HCT116 (cell line): ENCODE measurements at regions not wholly inside any gene's neighbourhood (a gene's known extent, or its start where the extent isn't known, plus 50 kb on each side); places are given as distances from the start of the nearest gene placed in this dataset.

Experiments
- ATAC-seq: fragments of 200-7000 bp; cut with Tn5 transposase; 2 replicates; pipeline ENCODE4 v1.9.1; 2020; ENCODE audit warnings: mild to moderate bottlenecking, moderate library complexity
- BruUV-seq: library from RNA; stranded (reverse); fragments of 400-500 nt; replicated peaks from 2 replicates; lab custom pipeline; 2021; lab: Mats Ljungman, UMichigan
- CTCF ChIA-PET: fragments of 300-600 bp; sonication (Branson Sonifier 250); formaldehyde crosslinking; loops from one replicate; lab custom pipeline; 2021; ENCODE audit warnings: antibody characterized with exemption; lab: Charles Lee
- POLR2A ChIA-PET: fragments of 300-600, 350-600 bp; sonication (Branson Sonifier 250); formaldehyde crosslinking; loops from one replicate; lab custom pipeline; 2021; ENCODE audit warnings: antibody characterized with exemption; lab: Charles Lee
- RAD21 ChIA-PET, 2 experiments: fragments of 300-600 bp; sonication (Branson Sonifier 250); formaldehyde crosslinking; loops; one replicate each; lab custom pipeline; 2023; ENCODE audit warnings: low total read pairs in 2 of 2; ENCODE audit not compliant: uncharacterized antibody in 2 of 2, unreplicated experiment in 2 of 2, low non-redundant PET in 1 of 2; lab: Charles Lee
- DNase-seq: peaks from one replicate; pipeline ENCODE4 v3.0.0-alpha.2; 2010; ENCODE audit warnings: low read depth, low spot score
- H2AFZ ChIP-seq: fragments of 200-600 bp; shearing (Covaris generic), sonication (generic); 2 replicates; pipeline ENCODE4 v1.6.1; 2017; ENCODE audit warnings: low read depth, mixed run types, mixed read lengths, antibody characterized with exemption, low read length; ENCODE audit not compliant: poor library complexity, severe bottlenecking
- H3K27ac ChIP-seq: 2 replicates; pipeline ENCODE4 v1.5.1; 2012; ENCODE audit warnings: low read depth, low read length
- H3K27me3 ChIP-seq: fragments of 200-600 bp; sonication (generic); 2 replicates; pipeline ENCODE4 v1.6.1; 2016; ENCODE audit warnings: mixed run types, low read length, mixed read lengths; ENCODE audit not compliant: insufficient read depth
- H3K36me3 ChIP-seq, 2 experiments: fragments of 200-500 bp in 1 of 2; fragments of 200-600 bp in 1 of 2; sonication (Bioruptor generic) in 1 of 2; sonication (generic) in 1 of 2; 2 replicates each; pipeline versions ENCODE4 v1.5.1 to v1.6.1; 2014 to 2016; ENCODE audit warnings: low read length in 2 of 2, inconsistent platforms in 1 of 2, mixed read lengths in 1 of 2, mixed run types in 1 of 2; ENCODE audit not compliant: insufficient read depth in 2 of 2, control insufficient read depth in 1 of 2
- H3K4me1 ChIP-seq, 2 experiments: fragments of 200-600 bp in 1 of 2; sonication (generic) in 1 of 2; 2 replicates each; pipeline versions ENCODE4 v1.5.1 to v1.6.1; 2012 to 2017; ENCODE audit warnings: low read length in 2 of 2, inconsistent platforms in 1 of 2, mild to moderate bottlenecking in 1 of 2, mixed read lengths in 1 of 2, mixed run types in 1 of 2, moderate library complexity in 1 of 2; ENCODE audit not compliant: insufficient read depth in 2 of 2, control insufficient read depth in 1 of 2
- H3K4me2 ChIP-seq: fragments of 200-600 bp; sonication (generic); 2 replicates; pipeline ENCODE4 v1.6.1; 2017; ENCODE audit warnings: mixed run types, low read length, mixed read lengths
- H3K4me3 ChIP-seq, 2 experiments: fragments of 200-600 bp in 1 of 2; sonication (generic) in 1 of 2; replicated peaks in 1 of 2; 2 replicates each; pipeline ENCODE4 v1.5.1; 2011 to 2016; ENCODE audit warnings: low read length in 2 of 2, control low read depth in 1 of 2, low read depth in 1 of 2, mild to moderate bottlenecking in 1 of 2, mixed read lengths in 1 of 2, mixed run types in 1 of 2
- H3K79me2 ChIP-seq: fragments of 200-600 bp; sonication (generic); 2 replicates; pipeline ENCODE4 v1.6.1; 2017; ENCODE audit warnings: mild to moderate bottlenecking, mixed run types, low read length, moderate library complexity, mixed read lengths; ENCODE audit not compliant: insufficient read depth
- H3K9ac ChIP-seq: fragments of 200-600 bp; sonication (generic); 2 replicates; pipeline ENCODE4 v1.6.1; 2016; ENCODE audit warnings: low read length, mixed read lengths
- H3K9me2 ChIP-seq: fragments of 200-600 bp; sonication (generic), shearing (Covaris generic); 2 replicates; pipeline ENCODE4 v1.6.1; 2017; ENCODE audit warnings: mixed run types, mild to moderate bottlenecking, moderate library complexity; ENCODE audit not compliant: insufficient read depth
- H3K9me3 ChIP-seq, 2 experiments: fragments of 200-500 bp in 1 of 2; fragments of 200-600 bp in 1 of 2; sonication (Bioruptor generic) in 1 of 2; sonication (generic) in 1 of 2; 2 replicates each; pipeline ENCODE4 v1.6.1; 2014 to 2017; ENCODE audit warnings: low read length in 2 of 2, mixed read lengths in 2 of 2, inconsistent platforms in 1 of 2, low read depth in 1 of 2, mild to moderate bottlenecking in 1 of 2, mixed run types in 1 of 2, moderate library complexity in 1 of 2; ENCODE audit not compliant: control insufficient read depth in 1 of 2, insufficient read depth in 1 of 2
- H4K20me1 ChIP-seq: fragments of 200-600 bp; sonication (generic), shearing (Covaris generic); 2 replicates; pipeline ENCODE4 v1.6.1; 2017; ENCODE audit warnings: mixed run types, mild to moderate bottlenecking, moderate library complexity; ENCODE audit not compliant: insufficient read depth
- ATF3 ChIP-seq: IDR thresholded peaks from 2 replicates; pipeline ENCODE4 v1.6.1; 2012
- CBX3 ChIP-seq: IDR thresholded peaks from 2 replicates; pipeline ENCODE4 v1.6.1; 2012; ENCODE audit warnings: low read depth
- CTCF ChIP-seq, 3 experiments: fragments of 200-600 bp in 1 of 3; sonication (generic) in 1 of 3; IDR thresholded peaks in 2 of 3; conservative IDR thresholded peaks in 1 of 3; 2 replicates each; pipeline ENCODE4 v1.5.1; 2012 to 2017; ENCODE audit warnings: low read depth in 2 of 3, low read length in 2 of 3, antibody characterized with exemption in 1 of 3, borderline replicate concordance in 1 of 3, control low read depth in 1 of 3, mild to moderate bottlenecking in 1 of 3, mixed read lengths in 1 of 3, mixed run types in 1 of 3, moderate library complexity in 1 of 3; ENCODE audit not compliant: insufficient read depth in 1 of 3
- EGR1 ChIP-seq: IDR thresholded peaks from 2 replicates; pipeline ENCODE4 v1.6.1; 2012; ENCODE audit warnings: low read depth
- ELF1 ChIP-seq: IDR thresholded peaks from 2 replicates; pipeline ENCODE4 v1.6.1; 2012; ENCODE audit warnings: low read depth, borderline replicate concordance
- EZH2 ChIP-seq: fragments of 200-600 bp; sonication (generic); IDR thresholded peaks from 2 replicates; pipeline ENCODE4 v1.6.1; 2017; ENCODE audit warnings: antibody characterized with exemption, mixed run types
- FOSL1 ChIP-seq: IDR thresholded peaks from 2 replicates; pipeline ENCODE4 v1.6.1; 2012; ENCODE audit warnings: low read depth
- MAX ChIP-seq: IDR thresholded peaks from 2 replicates; pipeline ENCODE4 v1.6.1; 2012
- POLR2A ChIP-seq: IDR thresholded peaks from 2 replicates; pipeline ENCODE4 v1.7.0; 2011; ENCODE audit warnings: borderline replicate concordance; ENCODE audit not compliant: insufficient read depth, insufficient read length; ENCODE audit errors: extremely low read depth
- POLR2AphosphoS5 ChIP-seq: IDR thresholded peaks from 2 replicates; pipeline ENCODE4 v1.6.1; 2011; ENCODE audit warnings: mild to moderate bottlenecking, low read depth, low read length, moderate library complexity
- SRF ChIP-seq: IDR thresholded peaks from 2 replicates; pipeline ENCODE4 v1.6.1; 2012; ENCODE audit warnings: low read depth
- TCF7L2 ChIP-seq: IDR thresholded peaks from 2 replicates; pipeline ENCODE4 v1.7.0; 2011; ENCODE audit warnings: borderline replicate concordance, inconsistent platforms; ENCODE audit not compliant: insufficient read depth, insufficient read length; ENCODE audit errors: extremely low read depth
- ZNF274 ChIP-seq: fragments of 200-500 bp; sonication (Bioruptor generic); IDR thresholded peaks from 2 replicates; pipeline ENCODE4 v1.6.1; 2014; ENCODE audit warnings: mild to moderate bottlenecking, low read depth, low read length, inconsistent platforms
- intact Hi-C: fragments of 100-400 bp; cut with micrococcal nuclease; formaldehyde crosslinking; loops from 2 replicates; pipeline ENCODE4 v1.10.0; 2022
- TF ChIP-seq, protein P1 (sequence below): IDR thresholded peaks from 2 replicates; pipeline ENCODE4 v1.6.1; 2012; ENCODE audit warnings: low read depth
- TF ChIP-seq, protein P2 (sequence below): IDR thresholded peaks from 2 replicates; pipeline ENCODE4 v1.6.1; 2011; ENCODE audit warnings: mild to moderate bottlenecking, low read length, moderate library complexity; ENCODE audit not compliant: insufficient replicate concordance; ENCODE audit errors: extremely low read depth

GRCh38 chr12:126767334-126767733 lies 1499.6 kb upstream of the TMEM132C start (continued):
- no peak for TF ChIP-seq ZNF274

- CTCF ChIA-PET: interaction anchor here (1.2 to 2.1 kb wide), 2 partner anchors 16 to 20 kb away, joined by 3 to 13 read pairs; no protein-coding TSS in a partner anchor
- Histone ChIP-seq H3K4me1 (peaks cover 0 to 13% of the 10 kb centered on the region in 2 experiments; a peak in 3 of 4 replicates), H3K9me3 (peaks cover 0 to 3% of the 10 kb centered on the region in 2 experiments; a peak in 2 of 4 replicates), H4K20me1 (no peaks in the 10 kb centered on the region), H3K9me2 (no peaks in the 10 kb centered on the region), H3K27ac (no peak overlapping the region), H3K9ac (no peak overlapping the region), H3K79me2 (no peaks in the 10 kb centered on the region), H2AFZ (no peak overlapping the region), H3K4me2 (no peak overlapping the region), H3K4me3 (no peak overlapping the region), H3K27me3 (no peaks in the 10 kb centered on the region), H3K36me3 (no peaks in the 10 kb centered on the region)
- ATAC-seq (no peak), DNase-seq (no peak)
- POLR2A ChIA-PET: no interaction called here
- intact Hi-C loops: no loop called here
- TF ChIP-seq FOSL1 (no peak), POLR2A (no peak), EZH2 (no peak), EGR1 (no peak), SRF (no peak), POLR2AphosphoS5 (no peak), TCF7L2 (no peak), CTCF (IDR thresholded peaks at IDR 0.05 in 2 of 3, conservative IDR thresholded peaks at IDR 0.05 in 1 of 3; ENCODE audit: borderline replicate concordance in 1 of 3, insufficient read depth in 1 of 3, low read depth in 2 of 3, low read length in 2 of 3) (no peak), ATF3 (no peak), CBX3 (no peak), MAX (no peak), ELF1 (no peak)
- TF ChIP-seq, protein P1, sequence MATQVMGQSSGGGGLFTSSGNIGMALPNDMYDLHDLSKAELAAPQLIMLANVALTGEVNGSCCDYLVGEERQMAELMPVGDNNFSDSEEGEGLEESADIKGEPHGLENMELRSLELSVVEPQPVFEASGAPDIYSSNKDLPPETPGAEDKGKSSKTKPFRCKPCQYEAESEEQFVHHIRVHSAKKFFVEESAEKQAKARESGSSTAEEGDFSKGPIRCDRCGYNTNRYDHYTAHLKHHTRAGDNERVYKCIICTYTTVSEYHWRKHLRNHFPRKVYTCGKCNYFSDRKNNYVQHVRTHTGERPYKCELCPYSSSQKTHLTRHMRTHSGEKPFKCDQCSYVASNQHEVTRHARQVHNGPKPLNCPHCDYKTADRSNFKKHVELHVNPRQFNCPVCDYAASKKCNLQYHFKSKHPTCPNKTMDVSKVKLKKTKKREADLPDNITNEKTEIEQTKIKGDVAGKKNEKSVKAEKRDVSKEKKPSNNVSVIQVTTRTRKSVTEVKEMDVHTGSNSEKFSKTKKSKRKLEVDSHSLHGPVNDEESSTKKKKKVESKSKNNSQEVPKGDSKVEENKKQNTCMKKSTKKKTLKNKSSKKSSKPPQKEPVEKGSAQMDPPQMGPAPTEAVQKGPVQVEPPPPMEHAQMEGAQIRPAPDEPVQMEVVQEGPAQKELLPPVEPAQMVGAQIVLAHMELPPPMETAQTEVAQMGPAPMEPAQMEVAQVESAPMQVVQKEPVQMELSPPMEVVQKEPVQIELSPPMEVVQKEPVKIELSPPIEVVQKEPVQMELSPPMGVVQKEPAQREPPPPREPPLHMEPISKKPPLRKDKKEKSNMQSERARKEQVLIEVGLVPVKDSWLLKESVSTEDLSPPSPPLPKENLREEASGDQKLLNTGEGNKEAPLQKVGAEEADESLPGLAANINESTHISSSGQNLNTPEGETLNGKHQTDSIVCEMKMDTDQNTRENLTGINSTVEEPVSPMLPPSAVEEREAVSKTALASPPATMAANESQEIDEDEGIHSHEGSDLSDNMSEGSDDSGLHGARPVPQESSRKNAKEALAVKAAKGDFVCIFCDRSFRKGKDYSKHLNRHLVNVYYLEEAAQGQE: no peak
- TF ChIP-seq, protein P2, sequence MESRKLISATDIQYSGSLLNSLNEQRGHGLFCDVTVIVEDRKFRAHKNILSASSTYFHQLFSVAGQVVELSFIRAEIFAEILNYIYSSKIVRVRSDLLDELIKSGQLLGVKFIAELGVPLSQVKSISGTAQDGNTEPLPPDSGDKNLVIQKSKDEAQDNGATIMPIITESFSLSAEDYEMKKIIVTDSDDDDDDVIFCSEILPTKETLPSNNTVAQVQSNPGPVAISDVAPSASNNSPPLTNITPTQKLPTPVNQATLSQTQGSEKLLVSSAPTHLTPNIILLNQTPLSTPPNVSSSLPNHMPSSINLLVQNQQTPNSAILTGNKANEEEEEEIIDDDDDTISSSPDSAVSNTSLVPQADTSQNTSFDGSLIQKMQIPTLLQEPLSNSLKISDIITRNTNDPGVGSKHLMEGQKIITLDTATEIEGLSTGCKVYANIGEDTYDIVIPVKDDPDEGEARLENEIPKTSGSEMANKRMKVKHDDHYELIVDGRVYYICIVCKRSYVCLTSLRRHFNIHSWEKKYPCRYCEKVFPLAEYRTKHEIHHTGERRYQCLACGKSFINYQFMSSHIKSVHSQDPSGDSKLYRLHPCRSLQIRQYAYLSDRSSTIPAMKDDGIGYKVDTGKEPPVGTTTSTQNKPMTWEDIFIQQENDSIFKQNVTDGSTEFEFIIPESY: no peak
- no TSS peak for BruUV-seq
- RAD21 ChIA-PET: no interaction called here
Measured at GRCh38 chr12:126768517-126768916, 1498.5 kb upstream of the TMEM132C start.
